ENCODE measurements at regions not wholly inside any gene's neighbourhood (a gene's known extent, or its start where the extent isn't known, plus 50 kb on each side); places are given as distances from the start of the nearest gene placed in this dataset.

DNA sequence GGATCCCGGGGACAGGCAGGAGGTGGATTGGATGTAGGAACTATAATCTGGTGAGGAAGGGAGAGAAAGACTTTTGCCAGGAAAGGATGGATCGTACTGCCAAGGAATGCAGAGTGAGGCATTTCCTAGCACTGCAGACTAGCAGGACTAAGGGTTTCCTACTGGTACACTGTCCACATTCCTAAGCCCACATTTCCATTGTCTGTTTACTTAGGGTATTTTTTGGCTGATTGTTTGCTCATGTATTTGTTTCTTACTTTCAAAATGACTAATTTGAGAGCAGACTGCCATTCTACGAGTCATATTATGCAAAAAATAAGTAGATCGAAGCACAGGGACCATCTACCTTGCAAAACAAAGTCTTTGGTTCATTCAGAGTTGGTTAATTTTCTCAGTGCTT is 1029.5 kb upstream of the NR2F2 start:
- no peaks in the 10 kb centered on the region for H3K36me3 ChIP-seq (ENCODE audit: insufficient read depth, low read length)
- H3F3A ChIP-seq (ENCODE audit: low read depth) = peaks cover 4% of the 10 kb centered on the region; the same call in 1 of the 2 replicates
- no peaks in the 10 kb centered on the region for H4K20me1 ChIP-seq (ENCODE audit: insufficient read depth, low read length, poor library complexity, severe bottlenecking)
- peaks cover 67% of the 10 kb centered on the region for H3K4me1 ChIP-seq (ENCODE audit: insufficient read depth, low read length, poor library complexity, severe bottlenecking)
- no peak overlapping the region for H3K9ac ChIP-seq (ENCODE audit: low read depth, low read length, poor library complexity, severe bottlenecking)
- H3K4me3 ChIP-seq (ENCODE audit: low read length, poor library complexity, severe bottlenecking) = no peak overlapping the region
- TF ChIP-seq, protein P1, sequence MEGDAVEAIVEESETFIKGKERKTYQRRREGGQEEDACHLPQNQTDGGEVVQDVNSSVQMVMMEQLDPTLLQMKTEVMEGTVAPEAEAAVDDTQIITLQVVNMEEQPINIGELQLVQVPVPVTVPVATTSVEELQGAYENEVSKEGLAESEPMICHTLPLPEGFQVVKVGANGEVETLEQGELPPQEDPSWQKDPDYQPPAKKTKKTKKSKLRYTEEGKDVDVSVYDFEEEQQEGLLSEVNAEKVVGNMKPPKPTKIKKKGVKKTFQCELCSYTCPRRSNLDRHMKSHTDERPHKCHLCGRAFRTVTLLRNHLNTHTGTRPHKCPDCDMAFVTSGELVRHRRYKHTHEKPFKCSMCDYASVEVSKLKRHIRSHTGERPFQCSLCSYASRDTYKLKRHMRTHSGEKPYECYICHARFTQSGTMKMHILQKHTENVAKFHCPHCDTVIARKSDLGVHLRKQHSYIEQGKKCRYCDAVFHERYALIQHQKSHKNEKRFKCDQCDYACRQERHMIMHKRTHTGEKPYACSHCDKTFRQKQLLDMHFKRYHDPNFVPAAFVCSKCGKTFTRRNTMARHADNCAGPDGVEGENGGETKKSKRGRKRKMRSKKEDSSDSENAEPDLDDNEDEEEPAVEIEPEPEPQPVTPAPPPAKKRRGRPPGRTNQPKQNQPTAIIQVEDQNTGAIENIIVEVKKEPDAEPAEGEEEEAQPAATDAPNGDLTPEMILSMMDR (conservative IDR thresholded peaks at IDR 0.05; ENCODE audit: low read length) = no peak
- no peak for TF ChIP-seq EZH2phosphoT487 (IDR thresholded peaks at IDR 0.05; ENCODE audit: borderline replicate concordance)
- H2AFZ ChIP-seq (ENCODE audit: low read length) = no peak overlapping the region
- H3K4me2 ChIP-seq (ENCODE audit: low read depth, low read length, poor library complexity, severe bottlenecking) = no peak overlapping the region
- no peaks in the 10 kb centered on the region for H3K27me3 ChIP-seq (ENCODE audit: insufficient read depth, low read length, poor library complexity, severe bottlenecking)
- H3K79me2 ChIP-seq (ENCODE audit: insufficient read depth, low read length) = no peaks in the 10 kb centered on the region
- no peaks in the 10 kb centered on the region for H3K9me2 ChIP-seq (replicated peaks; ENCODE audit: low read depth, low read length)
- no peaks in the 10 kb centered on the region for H3K9me3 ChIP-seq (ENCODE audit: insufficient read depth, low read depth, low read length)

DNA sequence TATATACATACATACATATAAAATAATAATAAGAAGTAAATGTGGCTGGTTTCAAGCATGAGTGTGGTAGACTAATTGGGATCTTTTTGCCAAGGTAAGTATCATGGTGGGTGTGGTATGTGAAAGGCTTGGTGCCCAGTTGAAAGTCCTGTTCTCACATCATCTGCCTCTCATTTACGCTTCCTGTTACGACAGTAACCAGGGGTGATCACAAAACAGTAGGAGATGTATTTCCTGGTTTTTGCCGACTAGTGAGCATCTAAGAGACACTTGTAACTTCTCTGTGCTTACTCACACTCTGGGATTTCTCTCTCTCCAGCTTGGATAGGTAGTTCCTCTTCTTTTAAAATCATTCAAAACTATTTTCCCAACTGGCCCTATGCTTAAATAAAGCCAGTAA is 1028.3 kb upstream of the NR2F2 start:
- Histone ChIP-seq H3K4me3 (ENCODE audit: low read length, poor library complexity, severe bottlenecking) (no peak overlapping the region), H3K4me2 (ENCODE audit: low read depth, low read length, poor library complexity, severe bottlenecking) (peak overlapping the region; percentile 7), H3K36me3 (ENCODE audit: insufficient read depth, low read length) (no peaks in the 10 kb centered on the region), H3K27me3 (ENCODE audit: insufficient read depth, low read length, poor library complexity, severe bottlenecking) (no peaks in the 10 kb centered on the region), H3F3A (ENCODE audit: low read depth) (peaks cover 4% of the 10 kb centered on the region; the same call in 1 of the 2 replicates), H3K79me2 (ENCODE audit: insufficient read depth, low read length) (no peaks in the 10 kb centered on the region), H3K4me1 (ENCODE audit: insufficient read depth, low read length, poor library complexity, severe bottlenecking) (peaks cover 55% of the 10 kb centered on the region), H2AFZ (ENCODE audit: low read length) (no peak overlapping the region), H4K20me1 (ENCODE audit: insufficient read depth, low read length, poor library complexity, severe bottlenecking) (no peaks in the 10 kb centered on the region), H3K9me3 (ENCODE audit: insufficient read depth, low read depth, low read length) (no peaks in the 10 kb centered on the region), H3K9me2 (replicated peaks; ENCODE audit: low read depth, low read length) (no peaks in the 10 kb centered on the region), H3K9ac (ENCODE audit: low read depth, low read length, poor library complexity, severe bottlenecking) (no peak overlapping the region)
- TF ChIP-seq EZH2phosphoT487 (IDR thresholded peaks at IDR 0.05; ENCODE audit: borderline replicate concordance) = no peak
- TF ChIP-seq, protein P1 (conservative IDR thresholded peaks at IDR 0.05; ENCODE audit: low read length) = no peak

DNA sequence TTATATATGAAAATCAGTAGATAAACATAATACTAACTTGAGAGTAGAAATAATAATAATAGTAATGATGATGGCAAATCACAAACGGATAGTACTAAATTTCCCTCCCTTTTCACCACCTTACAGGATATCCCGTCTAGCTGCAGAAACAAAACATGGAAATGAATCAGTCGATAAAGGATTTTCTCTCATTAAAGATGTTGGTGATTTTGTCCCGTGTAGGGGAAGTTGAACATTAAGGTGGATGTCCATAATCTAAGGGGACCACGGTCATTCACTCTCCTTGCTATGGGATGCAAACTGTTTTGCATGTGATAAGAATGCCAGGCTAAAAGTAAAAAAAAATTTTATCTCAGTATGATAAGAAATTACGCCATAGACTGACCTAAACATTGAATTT is 1027.7 kb upstream of the NR2F2 start:
- Histone ChIP-seq H3K36me3 (ENCODE audit: insufficient read depth, low read length) (no peaks in the 10 kb centered on the region), H3K4me2 (ENCODE audit: low read depth, low read length, poor library complexity, severe bottlenecking) (no peak overlapping the region), H2AFZ (ENCODE audit: low read length) (no peak overlapping the region)

More for the DNA sequence above, 1027.7 kb upstream of the NR2F2 start:
- H3K9me3 ChIP-seq (ENCODE audit: insufficient read depth, low read depth, low read length) = no peaks in the 10 kb centered on the region
- no peak for TF ChIP-seq EZH2phosphoT487 (IDR thresholded peaks at IDR 0.05; ENCODE audit: borderline replicate concordance)
- TF ChIP-seq, protein P1 (conservative IDR thresholded peaks at IDR 0.05; ENCODE audit: low read length) = no peak
- no peaks in the 10 kb centered on the region for H3K79me2 ChIP-seq (ENCODE audit: insufficient read depth, low read length)
- H3K9me2 ChIP-seq (replicated peaks; ENCODE audit: low read depth, low read length) = no peaks in the 10 kb centered on the region
- H3K4me3 ChIP-seq (ENCODE audit: low read length, poor library complexity, severe bottlenecking) = no peak overlapping the region
- no peaks in the 10 kb centered on the region for H3K27me3 ChIP-seq (ENCODE audit: insufficient read depth, low read length, poor library complexity, severe bottlenecking)
- H3K4me1 ChIP-seq (ENCODE audit: insufficient read depth, low read length, poor library complexity, severe bottlenecking) = peaks cover 49% of the 10 kb centered on the region
- H3K9ac ChIP-seq (ENCODE audit: low read depth, low read length, poor library complexity, severe bottlenecking) = no peak overlapping the region
- H4K20me1 ChIP-seq (ENCODE audit: insufficient read depth, low read length, poor library complexity, severe bottlenecking) = no peaks in the 10 kb centered on the region
- peaks cover 4% of the 10 kb centered on the region; the same call in 1 of the 2 replicates for H3F3A ChIP-seq (ENCODE audit: low read depth)
